ENCODE measurements at regions not wholly inside any gene's neighbourhood (a gene's known extent, or its start where the extent isn't known, plus 50 kb on each side); places are given as distances from the start of the nearest gene placed in this dataset.

- peaks cover 0 to 4% (median 0%) of the 10 kb centered on the region in 4 donors for H3K4me1 ChIP-seq
- ATAC-seq (ENCODE audit: low FRiP score in 2 of 2): peak; percentile 76 to 90
These were observed 74.2 kb upstream of the POU1F1 start for GRCh38 chr3:87350367-87351199.

GRCh38 chr3:87349833-87350232, 73.4 kb upstream of the POU1F1 start:
- ATAC-seq (ENCODE audit: low FRiP score in 2 of 2) (no peak), DNase-seq (no peak)
- Histone ChIP-seq H3K27ac (no peak overlapping the region), H3K36me3 (no peaks in the 10 kb centered on the region), H3K4me3 (no peak overlapping the region), H3K9me3 (no peaks in the 10 kb centered on the region), H3K27me3 (no peaks in the 10 kb centered on the region), H3K4me1 (peaks cover 0 to 4% (median 0%) of the 10 kb centered on the region in 4 donors)
- WGBS, 2 donors: 76 to 78% methylated on average over 2 of the region's 2 CpGs
- TF ChIP-seq POLR2AphosphoS5 (IDR thresholded peaks at IDR 0.05) (no peak), CTCF (IDR thresholded peaks at IDR 0.05) (no peak)

More at GRCh38 chr3:87350367-87351199, 74.2 kb upstream of the POU1F1 start:
- TF ChIP-seq POLR2A (IDR thresholded peaks at IDR 0.05) (no peak), EP300 (IDR thresholded peaks at IDR 0.05) (no peak), CTCF (IDR thresholded peaks at IDR 0.05) (peak; percentile 58 to 82 (median 72))
- no peak overlapping the region for H3K27ac ChIP-seq
- no peaks in the 10 kb centered on the region for H3K36me3 ChIP-seq
- no peak for DNase-seq
- H3K4me3 ChIP-seq: no peak overlapping the region
- 19 to 23% methylated on average over 9 of the region's 9 CpGs for WGBS, 2 donors
- no peaks in the 10 kb centered on the region for H3K27me3 ChIP-seq
- no peaks in the 10 kb centered on the region for H3K9me3 ChIP-seq

GRCh38 chr3:87336761-87337160, 60.4 kb upstream of the POU1F1 start:
- Histone ChIP-seq H3K27me3 (no peaks in the 10 kb centered on the region), H3K4me1 (no peaks in the 10 kb centered on the region), H3K36me3 (no peaks in the 10 kb centered on the region), H3K9me3 (no peaks in the 10 kb centered on the region), H3K27ac (no peak overlapping the region), H3K4me3 (no peak overlapping the region)
- no peak for DNase-seq
- no peak for ATAC-seq (ENCODE audit: low FRiP score in 2 of 2)
- TF ChIP-seq POLR2A (IDR thresholded peaks at IDR 0.05): no peak
- no peak for TF ChIP-seq EP300 (IDR thresholded peaks at IDR 0.05)
- TF ChIP-seq POLR2AphosphoS5 (IDR thresholded peaks at IDR 0.05): no peak
- no peak for TF ChIP-seq CTCF (IDR thresholded peaks at IDR 0.05)

- H3K4me1 ChIP-seq: no peaks in the 10 kb centered on the region
- H3K27ac ChIP-seq: no peak overlapping the region
- no peak overlapping the region for H3K4me3 ChIP-seq
- no peaks in the 10 kb centered on the region for H3K36me3 ChIP-seq
- no peaks in the 10 kb centered on the region for H3K27me3 ChIP-seq
- DNase-seq (no peak), ATAC-seq (ENCODE audit: low FRiP score in 2 of 2) (no peak)
- 71 to 76% methylated on average over 1 of the region's 1 CpG for WGBS, 2 donors
- TF ChIP-seq EP300 (IDR thresholded peaks at IDR 0.05) (no peak), POLR2AphosphoS5 (IDR thresholded peaks at IDR 0.05) (no peak), CTCF (IDR thresholded peaks at IDR 0.05) (no peak), POLR2A (IDR thresholded peaks at IDR 0.05) (no peak)
- H3K9me3 ChIP-seq: no peaks in the 10 kb centered on the region
These were observed 59.5 kb upstream of the POU1F1 start for GRCh38 chr3:87335931-87336330.

- no peak for DNase-seq
- no peaks in the 10 kb centered on the region for H3K36me3 ChIP-seq
- WGBS, 2 donors: 37 to 50% methylated on average over 5 of the region's 5 CpGs
- H3K9me3 ChIP-seq: no peaks in the 10 kb centered on the region
- H3K27ac ChIP-seq: no peak overlapping the region
- H3K4me1 ChIP-seq: no peaks in the 10 kb centered on the region
- ATAC-seq (ENCODE audit: low FRiP score in 2 of 2): peak in 1 of 2 donors; percentile 14
- no peak overlapping the region for H3K4me3 ChIP-seq
- TF ChIP-seq POLR2AphosphoS5 (IDR thresholded peaks at IDR 0.05): no peak
- no peak for TF ChIP-seq EP300 (IDR thresholded peaks at IDR 0.05)
- no peak for TF ChIP-seq POLR2A (IDR thresholded peaks at IDR 0.05)
- TF ChIP-seq CTCF (IDR thresholded peaks at IDR 0.05): no peak
- no peaks in the 10 kb centered on the region for H3K27me3 ChIP-seq
These were observed 57.1 kb upstream of the POU1F1 start for GRCh38 chr3:87333393-87333892.
